GM12892 (cell line): ENCODE measurements at regions not wholly inside any gene's neighbourhood (a gene's known extent, or its start where the extent isn't known, plus 50 kb on each side); places are given as distances from the start of the nearest gene placed in this dataset.

Experiments
- POLR2A ChIP-seq: IDR thresholded peaks from 2 replicates; pipeline ENCODE4 v1.6.1; 2011; ENCODE audit warnings: low read depth, low read length, control low read depth
- POLR2AphosphoS5 ChIP-seq: IDR thresholded peaks from 2 replicates; pipeline ENCODE4 v1.6.1; 2011; ENCODE audit warnings: low read depth, low read length, control low read depth
- TAF1 ChIP-seq: IDR thresholded peaks from 2 replicates; pipeline ENCODE4 v1.6.1; 2011; ENCODE audit warnings: low read depth, mild to moderate bottlenecking, control low read depth, low read length, borderline replicate concordance

DNA sequence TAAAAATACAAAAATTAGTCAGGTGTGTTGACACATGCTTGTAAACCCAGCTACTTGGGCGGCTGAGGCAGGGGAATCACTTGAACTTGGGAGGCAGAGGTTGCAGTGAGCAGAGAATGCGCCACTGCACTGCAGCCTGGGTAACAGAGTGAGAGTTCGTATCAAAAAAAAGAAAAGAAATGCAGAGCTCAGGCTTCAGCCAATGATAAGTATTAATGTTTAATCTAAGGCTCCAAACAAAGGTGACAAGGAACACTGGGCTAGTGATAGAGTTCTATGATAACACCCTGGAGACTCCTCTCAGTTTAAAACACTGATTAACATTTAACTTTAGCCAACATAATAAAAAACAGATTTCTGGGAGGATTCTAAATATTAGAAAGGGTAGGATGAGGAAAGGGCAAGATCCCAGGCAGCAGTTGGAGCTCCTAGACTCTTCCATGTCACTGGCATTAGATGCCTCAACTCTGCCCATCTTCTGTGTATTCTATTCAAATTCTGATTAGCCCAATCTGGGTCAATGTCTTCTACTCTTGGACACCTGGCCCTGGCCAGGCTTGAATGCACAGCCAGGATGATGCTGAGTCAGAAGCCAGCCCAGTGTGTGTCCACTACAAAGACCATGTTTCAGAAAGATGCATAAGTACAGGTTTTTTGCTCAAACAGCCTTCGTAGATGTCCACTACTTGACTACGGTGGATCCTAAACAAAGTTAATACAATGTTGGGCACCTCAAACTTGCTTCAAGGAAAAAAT lies 91.0 kb upstream of the FAM169A start:
- TF ChIP-seq TAF1 (no peak), POLR2A (no peak), POLR2AphosphoS5 (no peak)
